ENCODE measurements at regions not wholly inside any gene's neighbourhood (a gene's known extent, or its start where the extent isn't known, plus 50 kb on each side); places are given as distances from the start of the nearest gene placed in this dataset.

DNA sequence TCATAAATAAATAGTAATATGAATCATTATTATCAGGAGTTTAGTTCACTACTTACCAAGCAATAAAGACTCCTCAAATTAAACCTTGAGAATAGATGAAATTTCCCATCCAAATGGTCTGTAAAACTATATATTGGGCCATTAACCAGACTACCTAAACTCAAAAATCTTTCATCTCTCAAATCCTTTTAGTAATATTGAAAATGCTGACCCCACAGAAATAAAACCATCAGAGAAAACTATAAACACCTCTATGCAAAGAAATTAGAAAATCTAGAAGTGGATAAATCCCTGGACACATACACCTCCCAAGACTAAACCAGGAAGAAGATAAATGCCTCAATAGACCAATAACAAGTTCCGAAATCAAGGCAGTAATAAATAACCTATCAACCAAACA lies 723.2 kb downstream of the TLE4 start:
- Histone ChIP-seq H3K4me2 (ENCODE audit: control insufficient read depth, extremely low read depth, insufficient read depth, low read depth, low read length) (no peak overlapping the region), H3K9me3 (ENCODE audit: control insufficient read depth, low read depth, low read length) (no peaks in the 10 kb centered on the region), H3K79me2 (ENCODE audit: control insufficient read depth, insufficient read depth, low read length) (no peaks in the 10 kb centered on the region), H2AFZ (ENCODE audit: control insufficient read depth, low read length) (no peak overlapping the region), H3K4me3 (ENCODE audit: control insufficient read depth in 2 of 3, extremely low read depth in 1 of 3, insufficient read depth in 2 of 3, low read depth in 1 of 3, low read length in 3 of 3) (no peak overlapping the region), H3K9ac (ENCODE audit: control insufficient read depth, extremely low read depth, insufficient read depth, low read length) (no peak overlapping the region), H4K20me1 (ENCODE audit: control insufficient read depth, extremely low read depth, insufficient read depth, low read length) (no peaks in the 10 kb centered on the region), H3K4me1 (ENCODE audit: control insufficient read depth, extremely low read depth, insufficient read depth, low read length) (no peaks in the 10 kb centered on the region), H3K27ac (ENCODE audit: control insufficient read depth, insufficient read depth, low read length) (no peak overlapping the region), H3K27me3 (ENCODE audit: control insufficient read depth, extremely low read depth, insufficient read depth, low read length) (no peaks in the 10 kb centered on the region), H3K36me3 (ENCODE audit: control insufficient read depth in 2 of 2, extremely low read depth in 1 of 2, insufficient read depth in 2 of 2, low read length in 2 of 2) (no peaks in the 10 kb centered on the region), H3K9me1 (ENCODE audit: control insufficient read depth, extremely low read depth, insufficient read depth, low read length) (no peaks in the 10 kb centered on the region)
- dilution Hi-C loops (cut with MboI; ENCODE audit: extremely low pct_ligation_motif_present, low sequenced_read_pairs), result no loop called here
- FAIRE-seq (no peak), DNase-seq (ENCODE audit: low read depth, low spot score) (no peak)
- no peak for TF ChIP-seq EZH2 (IDR thresholded peaks at IDR 0.05; ENCODE audit: low read length)
- TF ChIP-seq, protein P1, sequence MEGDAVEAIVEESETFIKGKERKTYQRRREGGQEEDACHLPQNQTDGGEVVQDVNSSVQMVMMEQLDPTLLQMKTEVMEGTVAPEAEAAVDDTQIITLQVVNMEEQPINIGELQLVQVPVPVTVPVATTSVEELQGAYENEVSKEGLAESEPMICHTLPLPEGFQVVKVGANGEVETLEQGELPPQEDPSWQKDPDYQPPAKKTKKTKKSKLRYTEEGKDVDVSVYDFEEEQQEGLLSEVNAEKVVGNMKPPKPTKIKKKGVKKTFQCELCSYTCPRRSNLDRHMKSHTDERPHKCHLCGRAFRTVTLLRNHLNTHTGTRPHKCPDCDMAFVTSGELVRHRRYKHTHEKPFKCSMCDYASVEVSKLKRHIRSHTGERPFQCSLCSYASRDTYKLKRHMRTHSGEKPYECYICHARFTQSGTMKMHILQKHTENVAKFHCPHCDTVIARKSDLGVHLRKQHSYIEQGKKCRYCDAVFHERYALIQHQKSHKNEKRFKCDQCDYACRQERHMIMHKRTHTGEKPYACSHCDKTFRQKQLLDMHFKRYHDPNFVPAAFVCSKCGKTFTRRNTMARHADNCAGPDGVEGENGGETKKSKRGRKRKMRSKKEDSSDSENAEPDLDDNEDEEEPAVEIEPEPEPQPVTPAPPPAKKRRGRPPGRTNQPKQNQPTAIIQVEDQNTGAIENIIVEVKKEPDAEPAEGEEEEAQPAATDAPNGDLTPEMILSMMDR (optimal IDR thresholded peaks at IDR 0.05 in 1 of 3, IDR thresholded peaks at IDR 0.05 in 1 of 3, conservative IDR thresholded peaks at IDR 0.05 in 1 of 3; ENCODE audit: extremely low read depth in 1 of 3, insufficient read depth in 2 of 3, low read length in 3 of 3), result no peak

DNA sequence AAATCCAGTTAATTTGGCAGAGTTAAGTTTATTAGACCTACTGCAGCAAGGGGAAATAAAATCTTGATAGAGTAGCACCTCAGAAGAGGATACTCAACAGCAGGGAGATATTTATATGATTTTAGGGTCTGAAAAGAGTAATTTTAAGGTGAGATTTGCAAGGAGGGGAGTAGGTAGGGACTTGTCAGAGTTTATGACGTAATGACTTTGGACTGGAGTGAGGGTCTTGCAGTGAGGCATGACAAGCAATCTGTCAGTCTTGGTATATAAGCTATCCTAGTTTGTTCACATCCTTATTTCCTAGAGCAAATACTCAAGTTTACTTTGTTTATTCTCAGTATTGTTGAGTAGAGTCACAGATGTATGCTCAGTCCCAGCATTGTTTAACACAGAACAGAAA lies 722.6 kb downstream of the TLE4 start:
- no peaks in the 10 kb centered on the region for H3K4me1 ChIP-seq (ENCODE audit: control insufficient read depth, extremely low read depth, insufficient read depth, low read length)
- no peak overlapping the region for H2AFZ ChIP-seq (ENCODE audit: control insufficient read depth, low read length)
- no peaks in the 10 kb centered on the region for H4K20me1 ChIP-seq (ENCODE audit: control insufficient read depth, extremely low read depth, insufficient read depth, low read length)
- no peaks in the 10 kb centered on the region for H3K27me3 ChIP-seq (ENCODE audit: control insufficient read depth, extremely low read depth, insufficient read depth, low read length)
- H3K4me2 ChIP-seq (ENCODE audit: control insufficient read depth, extremely low read depth, insufficient read depth, low read depth, low read length), result no peak overlapping the region
- H3K4me3 ChIP-seq (ENCODE audit: control insufficient read depth in 2 of 3, extremely low read depth in 1 of 3, insufficient read depth in 2 of 3, low read depth in 1 of 3, low read length in 3 of 3), result no peak overlapping the region
- DNase-seq (ENCODE audit: low read depth, low spot score), result no peak
- no peaks in the 10 kb centered on the region for H3K9me3 ChIP-seq (ENCODE audit: control insufficient read depth, low read depth, low read length)
- no peak overlapping the region for H3K9ac ChIP-seq (ENCODE audit: control insufficient read depth, extremely low read depth, insufficient read depth, low read length)
- dilution Hi-C loops (cut with MboI; ENCODE audit: extremely low pct_ligation_motif_present, low sequenced_read_pairs), result no loop called here
- no peaks in the 10 kb centered on the region for H3K9me1 ChIP-seq (ENCODE audit: control insufficient read depth, extremely low read depth, insufficient read depth, low read length)
- H3K27ac ChIP-seq (ENCODE audit: control insufficient read depth, insufficient read depth, low read length), result no peak overlapping the region
- no peaks in the 10 kb centered on the region for H3K36me3 ChIP-seq (ENCODE audit: control insufficient read depth in 2 of 2, extremely low read depth in 1 of 2, insufficient read depth in 2 of 2, low read length in 2 of 2)
- TF ChIP-seq EZH2 (IDR thresholded peaks at IDR 0.05; ENCODE audit: low read length), result no peak
- TF ChIP-seq, protein P1 (optimal IDR thresholded peaks at IDR 0.05 in 1 of 3, IDR thresholded peaks at IDR 0.05 in 1 of 3, conservative IDR thresholded peaks at IDR 0.05 in 1 of 3; ENCODE audit: extremely low read depth in 1 of 3, insufficient read depth in 2 of 3, low read length in 3 of 3), result no peak
- no peak for FAIRE-seq
- H3K79me2 ChIP-seq (ENCODE audit: control insufficient read depth, insufficient read depth, low read length), result no peaks in the 10 kb centered on the region
